Stimulated activated CD8-positive, alpha-beta memory T cell treated with anti-CD3 and anti-CD28 coated beads, Interleukin-2, amount 100 ng/mL, for 48 hours (primary cell): ENCODE measurements at regions not wholly inside any gene's neighbourhood (a gene's known extent, or its start where the extent isn't known, plus 50 kb on each side); places are given as distances from the start of the nearest gene placed in this dataset.
"Not testable (repeated sequence)": the region's sequence is repeated elsewhere in the genome, so short reads cannot be mapped to it uniquely, and the experiment has no call there.

Experiments
- DNase-seq, 2 donors: peaks; one replicate each; pipeline ENCODE4 v3.0.0-alpha.2; 2020; ENCODE audit warnings: low read depth in 2 of 2

DNA sequence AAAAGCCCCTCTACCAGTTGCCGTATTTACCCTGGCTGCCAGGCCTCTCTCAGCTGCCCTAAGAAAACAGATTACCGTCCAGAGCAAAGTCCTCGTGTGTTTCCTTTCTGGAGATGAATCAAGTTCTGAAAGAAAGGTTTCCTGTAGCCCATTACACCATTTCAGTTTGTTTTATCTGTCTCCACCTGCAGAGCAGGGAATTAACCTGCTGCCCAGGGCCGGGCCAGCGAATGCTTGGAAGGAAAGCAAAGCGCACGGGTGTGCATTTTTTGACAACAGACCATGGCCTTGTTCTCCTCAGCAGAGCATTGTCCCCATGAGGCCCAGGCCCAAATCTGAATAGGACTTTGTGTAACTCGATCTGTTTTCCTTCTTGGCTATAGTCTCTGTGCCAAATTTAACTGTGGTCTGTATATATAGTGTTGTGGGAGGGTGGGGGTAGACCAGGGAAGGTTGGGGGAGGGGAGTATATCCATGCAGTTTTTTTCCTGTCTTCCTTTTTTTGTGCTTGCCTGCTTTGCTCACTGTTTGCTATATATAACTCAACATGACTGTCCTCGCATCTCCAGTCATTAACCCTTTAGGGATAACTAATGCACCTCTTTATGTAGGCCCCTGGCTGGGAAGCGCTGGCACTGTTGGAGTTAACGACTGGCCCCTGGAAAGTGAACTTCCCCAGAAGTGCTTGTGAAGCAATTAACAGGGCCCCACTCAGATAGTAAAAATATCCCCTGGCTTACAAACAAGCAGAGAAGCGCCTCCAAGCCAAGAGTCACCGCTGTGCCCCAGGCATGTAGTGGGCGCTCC, 174.3 kb upstream of the PLGLB2 start:
- DNase-seq: not testable (repeated sequence)

DNA sequence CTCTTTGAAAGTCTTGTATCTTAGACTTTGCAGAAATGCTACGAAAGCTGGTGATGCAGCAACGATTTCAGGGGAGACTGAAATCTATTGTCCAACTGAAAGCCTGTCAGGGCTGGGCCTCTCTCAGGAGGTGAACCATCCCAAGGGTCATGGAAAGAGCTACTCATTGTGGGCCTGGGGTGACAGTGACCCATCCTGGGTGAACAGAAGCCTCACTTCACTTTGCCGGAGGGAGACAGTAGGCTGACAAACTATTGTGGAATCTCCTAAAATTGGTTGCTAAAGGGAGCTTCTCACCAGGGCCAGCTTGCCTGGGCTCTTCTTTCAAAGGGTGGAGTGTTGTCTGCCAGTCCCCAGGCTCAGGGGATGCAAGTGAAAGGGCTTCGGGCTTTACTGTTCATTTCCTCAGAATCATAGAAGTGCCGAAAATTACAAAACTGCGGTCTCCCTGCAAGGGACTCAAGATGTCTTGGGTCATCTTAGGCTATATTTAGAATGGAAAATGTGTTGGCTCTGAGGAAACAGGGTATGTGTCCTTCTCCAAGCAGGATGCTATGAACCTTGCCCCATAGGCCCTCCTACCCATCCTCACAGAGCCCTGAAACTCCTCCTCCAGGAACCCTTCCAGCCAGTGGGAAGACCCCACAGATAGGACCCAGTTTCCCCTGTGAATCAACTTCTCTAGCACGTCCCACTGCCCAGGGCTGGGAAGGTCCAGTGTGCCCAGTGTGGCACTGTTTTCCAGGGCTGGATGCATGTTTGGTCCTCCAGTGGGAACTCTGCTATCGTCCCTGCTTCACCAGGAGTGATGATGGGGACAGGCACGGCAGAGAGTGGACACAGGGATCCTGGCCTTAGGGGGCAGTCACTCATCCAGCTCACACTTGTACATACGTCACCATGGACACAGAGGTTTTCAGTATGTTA, 173.4 kb upstream of the PLGLB2 start:
- DNase-seq: not testable (repeated sequence)

DNA sequence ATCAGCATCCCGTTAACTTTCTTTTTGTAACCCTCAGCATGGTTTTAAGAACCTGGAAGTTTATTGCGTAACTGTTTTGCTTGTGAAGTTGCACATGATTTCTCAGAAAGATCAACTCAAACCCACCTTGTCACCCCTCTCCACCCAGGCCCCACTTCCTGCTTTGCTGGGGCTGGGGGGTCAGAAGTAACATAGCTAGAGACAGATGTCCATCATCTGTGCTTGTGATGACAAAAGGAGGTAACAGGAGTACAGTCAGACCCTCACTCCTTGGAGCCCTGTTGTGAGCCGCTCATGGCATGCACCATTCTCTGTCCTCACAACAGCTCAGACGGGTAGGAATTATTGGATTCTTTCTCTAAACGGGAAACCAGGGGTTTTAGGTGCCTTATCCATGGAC, 172.7 kb upstream of the PLGLB2 start:
- not testable (repeated sequence) for DNase-seq

DNA sequence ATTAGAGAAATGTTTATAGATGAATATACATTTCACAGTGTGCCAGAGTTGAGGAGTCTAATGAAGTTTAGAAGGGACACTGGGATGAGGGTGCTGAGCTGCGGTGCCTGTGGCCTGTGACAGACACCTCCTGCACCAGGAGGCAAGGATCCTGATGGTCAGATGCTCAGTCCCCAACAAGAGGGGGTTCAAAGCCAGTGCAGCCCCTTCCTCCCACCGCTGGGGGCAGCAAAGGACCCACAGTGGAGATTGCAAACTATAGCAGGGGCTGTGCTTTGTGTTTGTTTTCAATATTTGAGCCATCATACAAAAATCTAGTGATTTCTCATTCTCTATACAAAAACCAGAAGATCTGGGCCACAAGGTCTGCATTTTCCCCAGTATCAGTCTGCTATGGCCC, 170.5 kb upstream of the PLGLB2 start:
- not testable (repeated sequence) for DNase-seq

DNA sequence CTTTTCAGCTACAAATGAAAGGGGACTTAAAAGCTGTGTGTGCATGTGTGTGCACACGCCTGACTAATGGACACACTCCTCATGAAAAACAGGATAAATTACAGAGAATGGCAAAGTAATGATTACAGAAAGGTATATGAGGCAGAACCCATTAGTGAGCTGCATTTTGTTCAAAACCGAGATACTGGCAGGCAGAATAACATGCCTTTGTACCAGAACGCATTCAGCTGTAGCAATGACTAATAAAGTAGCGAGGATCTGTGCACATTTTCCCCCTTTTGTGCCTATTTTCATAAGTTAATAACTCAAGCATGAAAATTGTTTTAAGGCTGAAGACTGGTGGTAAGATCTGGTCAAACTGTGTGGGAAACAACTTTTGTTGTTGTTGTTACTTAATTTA, 165.7 kb upstream of the PLGLB2 start:
- DNase-seq: not testable (repeated sequence)

DNA sequence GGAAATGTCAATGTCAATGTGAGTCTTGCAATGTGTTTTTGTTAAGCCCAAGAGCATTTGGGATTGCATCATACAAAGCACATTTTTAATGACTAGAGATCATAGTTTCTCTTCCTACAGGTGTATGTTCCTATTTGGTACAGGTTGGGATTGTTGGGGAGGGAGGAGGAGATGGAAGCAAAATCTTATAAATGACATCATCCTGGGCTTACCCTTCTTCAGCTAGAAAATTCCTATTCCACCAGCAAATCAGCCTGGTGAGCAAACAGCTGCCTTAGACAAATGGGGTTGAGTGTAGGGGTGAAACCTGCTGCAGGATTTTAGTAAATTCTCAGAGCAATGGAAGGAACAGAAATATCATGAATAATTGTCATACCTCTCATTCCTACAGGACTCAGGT, 165.3 kb upstream of the PLGLB2 start:
- not testable (repeated sequence) for DNase-seq

DNA sequence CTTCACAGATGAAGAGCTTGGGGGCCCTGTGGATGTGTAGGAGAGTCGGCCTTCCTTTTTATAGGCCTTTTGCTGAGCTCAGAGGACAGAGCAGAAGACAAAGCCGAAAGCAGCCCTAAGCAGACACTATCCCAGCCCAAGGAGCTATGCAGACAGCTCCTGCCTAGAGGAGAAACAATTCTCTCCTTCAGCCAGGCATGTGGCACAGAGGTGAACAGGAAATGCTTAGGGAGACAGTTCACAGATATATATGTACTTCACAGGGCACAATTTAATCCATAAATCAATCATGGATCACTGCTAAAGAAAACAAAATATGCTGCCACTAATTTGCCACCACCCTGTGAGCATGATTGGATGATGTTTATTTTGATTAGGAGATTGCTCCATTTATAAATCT, 164.5 kb upstream of the PLGLB2 start:
- DNase-seq: not testable (repeated sequence)

DNA sequence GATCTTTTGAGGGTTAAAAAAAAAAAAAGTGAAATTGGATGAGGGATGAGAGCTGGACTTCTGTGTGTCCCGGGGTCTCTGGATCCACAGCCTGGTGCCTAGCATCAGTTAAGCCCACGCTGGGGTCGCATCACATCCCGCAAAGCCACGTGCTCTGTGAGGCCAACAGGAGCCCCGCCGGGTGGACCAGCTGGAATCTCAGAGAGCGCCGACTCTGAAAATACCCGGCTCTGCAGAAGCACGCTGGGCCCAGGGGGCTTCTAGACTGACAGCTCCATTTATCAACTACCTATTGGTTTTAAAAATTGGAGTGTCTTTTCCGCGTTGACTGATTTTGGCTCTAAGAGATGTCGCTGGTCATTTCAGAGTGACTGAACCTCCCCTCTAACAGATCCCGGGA, 164.1 kb upstream of the PLGLB2 start:
- DNase-seq: not testable (repeated sequence)

DNA sequence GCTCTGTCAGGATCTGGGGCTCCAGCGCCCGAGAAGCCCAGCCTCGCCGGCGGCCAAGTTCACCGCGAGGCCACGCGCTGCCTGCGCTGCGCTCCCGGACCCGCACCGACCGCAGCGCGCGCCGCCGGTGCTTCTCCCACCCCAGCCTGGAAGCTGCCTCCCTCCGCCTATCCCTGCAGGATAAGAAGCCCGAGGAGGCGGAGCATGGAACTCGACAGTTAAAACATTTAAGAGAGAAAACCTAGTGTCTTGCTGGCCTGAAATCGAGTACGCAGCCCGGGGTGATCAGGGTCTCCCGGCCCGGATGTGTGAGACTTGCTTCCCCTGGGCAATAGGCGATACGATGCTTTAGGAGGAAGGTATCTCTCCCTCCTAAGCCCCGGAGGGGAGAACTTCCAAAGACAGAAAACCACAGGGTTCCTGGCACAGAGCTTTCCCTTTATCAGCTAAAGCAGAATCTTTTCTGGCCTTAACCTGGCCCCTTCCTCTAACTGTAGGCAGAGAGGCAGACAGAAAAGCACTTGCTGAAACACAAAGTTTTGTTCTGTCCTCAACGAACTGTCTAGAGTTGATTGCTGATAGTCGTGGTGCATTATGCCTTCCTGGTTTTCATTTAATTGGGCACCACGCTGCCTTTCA, 163.5 kb upstream of the PLGLB2 start:
- not testable (repeated sequence) for DNase-seq

DNA sequence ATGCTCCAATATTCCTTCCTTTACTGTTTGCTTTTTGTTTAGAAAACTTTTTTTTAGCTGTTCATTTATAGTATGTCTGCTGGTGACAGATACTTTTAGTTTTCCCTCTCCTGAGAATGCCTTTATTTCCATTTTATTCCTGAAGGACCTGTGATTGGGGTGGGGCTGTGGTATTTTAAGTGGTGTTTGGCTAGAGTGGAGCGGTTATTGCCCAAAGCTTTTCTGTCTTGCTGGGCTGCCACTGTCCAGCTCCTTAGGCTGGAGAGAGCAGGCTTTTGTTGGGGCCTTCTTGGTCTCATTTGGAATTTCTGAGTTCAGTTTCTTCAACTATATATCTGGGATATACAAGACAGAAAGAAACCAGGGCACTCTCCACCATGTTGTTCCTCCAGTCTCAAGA, 160.0 kb upstream of the PLGLB2 start:
- DNase-seq: not testable (repeated sequence)

DNA sequence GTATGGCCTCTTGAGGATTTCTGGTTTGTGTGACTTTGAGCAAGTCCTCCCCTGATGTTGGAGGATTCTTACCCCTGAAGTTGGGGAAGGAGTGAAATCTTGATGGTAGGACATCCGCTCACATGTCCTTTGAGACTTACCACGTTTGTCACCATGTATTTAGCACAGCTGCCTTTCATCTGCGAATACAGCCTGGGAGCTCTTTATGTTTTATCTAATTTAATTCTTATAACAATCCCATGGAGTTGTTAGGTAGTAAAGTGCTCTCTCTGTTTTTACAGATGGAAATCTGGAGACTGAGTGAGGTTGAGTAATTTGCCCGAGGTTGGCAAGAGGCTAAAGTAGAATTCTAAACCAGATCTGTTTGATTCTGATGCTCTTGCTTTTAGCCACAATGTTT, 154.9 kb upstream of the PLGLB2 start:
- DNase-seq: not testable (repeated sequence)

DNA sequence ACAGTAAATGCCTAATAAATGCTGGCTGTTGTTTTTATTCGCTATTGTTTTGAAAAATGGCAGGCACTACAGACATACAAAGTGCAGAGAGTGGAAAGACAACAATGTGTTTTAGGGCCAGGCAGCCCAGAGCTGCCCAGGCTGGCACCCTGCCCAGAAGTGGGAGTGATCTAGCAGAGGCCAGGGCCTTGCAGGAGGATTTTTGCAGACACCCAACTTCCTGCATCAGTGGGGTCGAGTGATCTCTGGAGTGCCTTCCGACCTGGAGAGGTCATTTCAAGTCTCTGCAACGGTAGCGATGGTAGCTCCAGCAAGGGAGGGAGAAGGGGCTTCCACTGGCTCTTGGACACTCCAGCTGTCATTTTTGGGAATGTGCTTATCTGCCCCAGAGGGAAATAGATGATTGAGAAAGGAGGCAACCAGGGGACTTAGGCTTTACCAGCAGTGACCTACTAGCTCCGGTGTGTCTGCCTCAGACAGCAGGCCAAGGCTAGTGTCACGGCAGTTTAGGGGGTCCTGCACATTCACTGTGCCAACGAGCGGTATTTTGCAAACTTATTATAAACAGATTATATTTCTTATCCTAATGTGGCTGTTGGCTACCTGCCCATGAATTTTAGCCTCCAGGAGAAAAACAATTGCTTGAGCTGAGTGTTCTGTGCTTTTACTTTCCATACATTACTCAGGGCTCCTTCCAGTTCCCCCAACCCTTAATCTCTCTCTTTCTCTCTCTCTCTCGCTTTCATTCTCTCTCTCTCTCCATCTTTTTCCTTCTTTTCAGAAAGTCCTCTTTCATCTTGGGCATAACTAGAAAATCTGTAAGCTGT, 153.9 kb upstream of the PLGLB2 start:
- DNase-seq: not testable (repeated sequence)

DNA sequence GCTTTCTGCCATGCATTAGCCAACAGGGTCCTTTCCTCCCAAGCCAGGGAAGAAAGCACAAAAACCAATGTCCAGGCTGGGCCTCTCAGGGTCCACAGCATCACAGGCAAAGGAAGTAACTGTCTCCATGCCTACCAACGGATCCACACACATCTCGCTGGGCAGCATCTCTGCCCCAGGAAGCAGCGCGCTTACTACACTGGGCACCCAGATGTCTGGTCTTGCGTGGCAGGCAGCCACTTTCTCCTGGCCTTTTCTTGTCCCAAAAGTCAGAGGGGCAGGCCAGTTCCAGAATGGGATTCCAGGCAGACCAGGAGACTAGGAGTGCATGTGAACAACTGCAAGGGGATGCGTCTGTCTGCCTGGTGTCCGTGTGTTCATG, 153.3 kb upstream of the PLGLB2 start:
- DNase-seq: not testable (repeated sequence)

DNA sequence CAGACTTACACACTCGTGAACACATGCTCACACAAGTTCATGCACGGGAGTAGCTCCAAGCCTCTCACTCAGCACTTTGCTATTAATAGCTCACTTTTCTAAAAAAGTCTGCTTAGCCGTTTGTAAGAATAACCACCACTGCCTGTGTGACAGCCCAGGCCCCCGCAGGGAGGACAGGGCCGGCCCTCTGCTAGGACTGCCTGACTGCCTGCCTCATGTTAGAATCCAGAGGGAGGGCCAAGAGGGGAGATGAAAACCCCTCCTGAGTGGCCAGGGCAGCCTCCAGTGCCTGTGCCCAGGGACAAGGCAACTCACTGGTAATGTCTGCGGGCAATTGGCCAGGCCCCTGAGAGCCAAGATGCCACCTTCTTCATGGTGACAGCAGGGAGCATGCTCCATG, 152.9 kb upstream of the PLGLB2 start:
- DNase-seq: not testable (repeated sequence)

DNA sequence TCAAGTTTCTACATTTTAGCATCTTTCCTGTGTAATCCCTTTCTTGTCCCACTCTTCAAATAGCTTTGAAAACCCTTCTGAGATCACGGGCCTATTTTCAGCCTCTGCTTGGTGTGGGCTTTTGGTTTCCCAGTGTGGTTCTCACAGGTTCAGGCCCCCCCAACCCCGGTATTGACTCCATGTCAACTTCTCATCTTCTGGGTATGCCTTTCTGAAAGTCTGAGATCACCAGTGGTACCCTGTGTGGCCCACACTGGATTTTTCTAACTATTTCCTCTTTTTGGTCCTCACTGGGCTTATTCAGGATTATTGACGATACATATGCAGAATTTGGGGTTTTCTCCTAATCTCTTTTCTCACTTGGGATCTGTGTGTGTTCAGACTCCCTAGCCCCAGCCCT, 146.9 kb upstream of the PLGLB2 start:
- not testable (repeated sequence) for DNase-seq

DNA sequence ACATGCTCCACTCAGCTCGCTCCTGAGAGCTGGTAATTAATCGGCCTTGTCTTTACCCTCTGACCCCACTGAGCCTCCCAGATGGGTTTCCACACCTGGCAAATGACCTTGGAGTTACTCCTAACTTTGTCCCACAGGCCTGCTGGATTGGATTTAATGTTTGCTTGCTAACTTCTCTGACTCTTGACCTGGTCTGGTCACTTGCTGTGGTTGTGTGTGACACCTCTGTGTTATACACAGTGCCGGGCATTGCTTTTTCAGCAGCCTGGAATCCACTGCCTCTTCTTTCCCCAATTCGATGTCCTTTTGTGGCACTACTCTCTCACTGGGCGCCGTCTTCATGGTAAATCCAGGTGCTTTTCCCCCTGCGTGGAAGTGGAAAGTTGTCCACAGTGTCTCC, 145.8 kb upstream of the PLGLB2 start:
- DNase-seq: not testable (repeated sequence)

DNA sequence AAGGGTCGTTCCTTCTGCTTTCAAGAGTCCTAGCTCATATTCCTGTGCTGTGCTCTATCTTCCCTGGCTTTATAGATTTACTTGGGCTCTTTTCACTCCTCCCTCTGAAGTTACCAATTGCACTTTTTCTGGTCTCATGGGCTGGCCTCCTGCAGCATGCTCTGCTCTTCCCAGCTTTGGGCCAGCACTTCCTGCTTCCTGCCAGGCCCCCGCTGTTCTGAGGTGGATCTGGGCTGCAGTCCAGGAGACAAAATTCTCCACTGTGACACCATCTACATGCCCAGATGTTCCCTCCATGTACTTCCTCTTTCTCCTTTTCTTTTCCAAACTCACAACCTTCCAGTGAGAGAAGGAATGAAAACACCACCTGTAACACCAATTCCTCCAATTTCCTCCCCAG, 145.2 kb upstream of the PLGLB2 start:
- DNase-seq: not testable (repeated sequence)

DNA sequence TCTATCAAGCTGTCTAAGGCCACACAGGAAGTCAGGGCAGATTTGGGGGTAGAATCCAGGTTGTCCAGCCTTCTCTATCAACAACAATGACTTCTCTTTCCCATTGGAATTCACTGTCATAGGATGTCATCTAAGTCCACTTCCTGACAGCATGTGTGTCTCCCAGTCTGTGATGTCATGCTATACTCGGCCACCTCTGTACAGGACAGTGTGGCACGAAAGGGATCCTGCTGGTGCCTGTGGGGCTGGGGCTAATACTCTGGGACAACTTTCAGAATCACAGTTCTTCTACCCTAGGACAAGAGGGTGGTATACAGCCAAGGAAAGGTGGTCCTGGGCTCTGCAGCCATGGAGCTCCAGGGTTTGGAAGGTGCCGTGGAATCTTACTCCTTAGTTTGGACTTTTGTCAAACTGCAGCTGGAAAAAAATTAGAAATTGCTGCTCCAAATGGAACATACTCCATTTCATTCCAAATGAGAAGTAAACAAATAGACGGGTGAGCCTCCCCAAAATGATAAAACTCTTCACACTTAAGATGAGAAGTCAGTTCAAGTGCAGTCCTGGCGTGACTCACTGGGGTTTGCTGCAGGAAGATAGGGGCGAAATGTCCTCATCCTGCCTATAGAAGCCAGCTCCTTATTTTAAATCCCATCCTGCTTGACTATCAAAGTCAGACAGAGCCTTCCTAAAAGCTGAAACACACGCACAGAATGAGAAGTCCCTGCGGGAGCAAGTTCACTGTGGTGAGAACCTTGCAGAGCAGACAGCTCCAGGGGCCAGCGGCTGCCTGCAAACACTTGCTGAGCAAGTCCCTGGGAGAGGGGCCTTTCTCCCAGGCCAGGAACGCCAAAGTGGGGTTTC, 144.2 kb upstream of the PLGLB2 start:
- not testable (repeated sequence) for DNase-seq

DNA sequence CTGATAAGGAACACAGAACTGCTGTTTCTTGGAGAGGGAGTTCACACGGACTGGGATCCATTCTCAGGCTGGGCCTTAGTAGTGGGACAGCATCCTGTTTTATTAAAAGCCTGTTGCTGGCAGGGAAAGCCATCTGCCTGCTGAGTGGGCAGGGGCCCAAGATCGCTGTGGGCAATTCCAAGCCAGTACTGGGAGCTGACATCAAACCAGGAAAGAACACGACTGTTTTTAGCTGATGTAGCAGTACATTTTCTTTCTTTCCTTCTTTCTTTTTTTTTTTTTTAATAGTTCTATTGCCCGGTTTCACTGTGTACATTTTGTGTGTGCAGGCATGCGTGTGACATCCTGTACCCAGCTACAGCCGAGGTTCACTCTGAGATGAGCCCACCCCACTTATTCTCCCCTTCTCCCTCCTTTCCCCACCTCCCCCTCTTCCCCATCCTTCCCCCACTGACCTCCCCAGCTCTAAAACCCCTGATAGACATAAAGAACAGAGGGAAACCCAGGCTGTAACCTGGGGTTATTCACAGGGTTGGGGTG, 143.5 kb upstream of the PLGLB2 start:
- not testable (repeated sequence) for DNase-seq

DNA sequence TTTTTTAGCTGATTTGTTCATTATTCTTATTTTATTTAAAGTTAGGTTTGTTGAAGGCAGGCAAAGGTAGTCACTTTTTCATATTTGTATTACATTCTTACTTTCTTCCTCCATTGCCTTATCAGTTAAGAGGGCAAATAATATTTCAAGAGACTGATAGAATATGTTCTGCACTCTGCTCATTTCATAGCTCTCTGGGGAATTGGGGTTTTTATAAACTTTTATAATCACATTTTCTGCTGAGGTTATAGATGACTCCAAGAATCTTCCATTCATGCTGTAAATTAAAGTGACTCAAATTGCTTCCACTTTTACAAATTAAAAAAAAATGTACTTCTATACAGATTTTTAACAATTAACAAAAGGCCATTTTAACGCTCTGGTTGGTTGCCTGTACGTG, 142.9 kb upstream of the PLGLB2 start:
- DNase-seq: not testable (repeated sequence)
